HL-60 (cell line): ENCODE measurements at regions not wholly inside any gene's neighbourhood (a gene's known extent, or its start where the extent isn't known, plus 50 kb on each side); places are given as distances from the start of the nearest gene placed in this dataset.

Experiments used
- DNase-seq, 2 experiments: peaks; one replicate each; pipeline ENCODE4 v3.0.0-alpha.2; 2010 to 2020; ENCODE audit warnings: low read depth in 1 of 2, low spot score in 1 of 2
- H3K27ac ChIP-seq: fragments of 250-450 bp; sonication (Bioruptor Pico); replicated peaks from 2 replicates; pipeline ENCODE4 v1.5.1; 2020; ENCODE audit warnings: mild to moderate bottlenecking, moderate library complexity
- H3K27me3 ChIP-seq: fragments of 250-450 bp; sonication (Bioruptor Pico); 2 replicates; pipeline ENCODE4 v1.5.1; 2021; ENCODE audit warnings: mild to moderate bottlenecking, moderate library complexity; ENCODE audit not compliant: insufficient read depth, poor library complexity, severe bottlenecking
- H3K4me3 ChIP-seq: replicated peaks from 2 replicates; pipeline ENCODE4 v1.5.1; 2011; ENCODE audit warnings: mild to moderate bottlenecking, control low read depth, low read length; ENCODE audit not compliant: insufficient read depth
- CTCF ChIP-seq: IDR thresholded peaks from one replicate; pipeline ENCODE4 v1.5.1; 2011; ENCODE audit warnings: low read length, control low read depth, inconsistent platforms; ENCODE audit not compliant: insufficient read depth
- GABPA ChIP-seq: IDR thresholded peaks from 2 replicates; pipeline ENCODE4 v1.6.1; 2012; ENCODE audit warnings: low read depth
- POLR2AphosphoS5 ChIP-seq: IDR thresholded peaks from 2 replicates; pipeline ENCODE4 v1.6.1; 2012; ENCODE audit warnings: low read depth
- SPI1 ChIP-seq: IDR thresholded peaks from 2 replicates; pipeline ENCODE4 v1.6.1; 2012; ENCODE audit warnings: low read depth, mild to moderate bottlenecking, borderline replicate concordance
- TF ChIP-seq, protein P1 (sequence below): IDR thresholded peaks from 2 replicates; pipeline ENCODE4 v1.6.1; 2012; ENCODE audit warnings: low read depth; ENCODE audit not compliant: insufficient replicate concordance

- H3K4me3 ChIP-seq, result no peak overlapping the region
- TF ChIP-seq SPI1 (no peak), CTCF (no peak), POLR2AphosphoS5 (no peak), GABPA (no peak)
- TF ChIP-seq, protein P1, sequence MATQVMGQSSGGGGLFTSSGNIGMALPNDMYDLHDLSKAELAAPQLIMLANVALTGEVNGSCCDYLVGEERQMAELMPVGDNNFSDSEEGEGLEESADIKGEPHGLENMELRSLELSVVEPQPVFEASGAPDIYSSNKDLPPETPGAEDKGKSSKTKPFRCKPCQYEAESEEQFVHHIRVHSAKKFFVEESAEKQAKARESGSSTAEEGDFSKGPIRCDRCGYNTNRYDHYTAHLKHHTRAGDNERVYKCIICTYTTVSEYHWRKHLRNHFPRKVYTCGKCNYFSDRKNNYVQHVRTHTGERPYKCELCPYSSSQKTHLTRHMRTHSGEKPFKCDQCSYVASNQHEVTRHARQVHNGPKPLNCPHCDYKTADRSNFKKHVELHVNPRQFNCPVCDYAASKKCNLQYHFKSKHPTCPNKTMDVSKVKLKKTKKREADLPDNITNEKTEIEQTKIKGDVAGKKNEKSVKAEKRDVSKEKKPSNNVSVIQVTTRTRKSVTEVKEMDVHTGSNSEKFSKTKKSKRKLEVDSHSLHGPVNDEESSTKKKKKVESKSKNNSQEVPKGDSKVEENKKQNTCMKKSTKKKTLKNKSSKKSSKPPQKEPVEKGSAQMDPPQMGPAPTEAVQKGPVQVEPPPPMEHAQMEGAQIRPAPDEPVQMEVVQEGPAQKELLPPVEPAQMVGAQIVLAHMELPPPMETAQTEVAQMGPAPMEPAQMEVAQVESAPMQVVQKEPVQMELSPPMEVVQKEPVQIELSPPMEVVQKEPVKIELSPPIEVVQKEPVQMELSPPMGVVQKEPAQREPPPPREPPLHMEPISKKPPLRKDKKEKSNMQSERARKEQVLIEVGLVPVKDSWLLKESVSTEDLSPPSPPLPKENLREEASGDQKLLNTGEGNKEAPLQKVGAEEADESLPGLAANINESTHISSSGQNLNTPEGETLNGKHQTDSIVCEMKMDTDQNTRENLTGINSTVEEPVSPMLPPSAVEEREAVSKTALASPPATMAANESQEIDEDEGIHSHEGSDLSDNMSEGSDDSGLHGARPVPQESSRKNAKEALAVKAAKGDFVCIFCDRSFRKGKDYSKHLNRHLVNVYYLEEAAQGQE, result no peak
- no peak for DNase-seq
- H3K27me3 ChIP-seq, result no peaks in the 10 kb centered on the region
- H3K27ac ChIP-seq, result no peak overlapping the region
Observed at GRCh38 chrX:3768881-3769280, 55.4 kb upstream of the PRKX start.
